Kidney epithelial cell (primary cell): ENCODE measurements at regions not wholly inside any gene's neighbourhood (a gene's known extent, or its start where the extent isn't known, plus 50 kb on each side); places are given as distances from the start of the nearest gene placed in this dataset.

Source experiments
- DNase-seq: peaks from one replicate; pipeline ENCODE4 v3.0.0-alpha.2; 2010; ENCODE audit warnings: low read depth
- H3K27me3 ChIP-seq: 2 replicates; pipeline ENCODE4 v1.6.0; 2011; ENCODE audit warnings: low read length; ENCODE audit not compliant: control insufficient read depth, insufficient read depth
- H3K36me3 ChIP-seq: 2 replicates; pipeline ENCODE4 v1.5.1; 2011; ENCODE audit warnings: low read length; ENCODE audit not compliant: control insufficient read depth, insufficient read depth
- H3K4me3 ChIP-seq: 2 replicates; pipeline ENCODE4 v1.5.1; 2011; ENCODE audit warnings: low read depth, mild to moderate bottlenecking, control low read depth, low read length
- TF ChIP-seq, protein P1 (sequence below): IDR thresholded peaks from 2 replicates; pipeline ENCODE4 v1.5.1; 2011; ENCODE audit warnings: mild to moderate bottlenecking, moderate library complexity, low read length, control low read depth, inconsistent platforms; ENCODE audit not compliant: insufficient read depth, poor library complexity, severe bottlenecking

DNA sequence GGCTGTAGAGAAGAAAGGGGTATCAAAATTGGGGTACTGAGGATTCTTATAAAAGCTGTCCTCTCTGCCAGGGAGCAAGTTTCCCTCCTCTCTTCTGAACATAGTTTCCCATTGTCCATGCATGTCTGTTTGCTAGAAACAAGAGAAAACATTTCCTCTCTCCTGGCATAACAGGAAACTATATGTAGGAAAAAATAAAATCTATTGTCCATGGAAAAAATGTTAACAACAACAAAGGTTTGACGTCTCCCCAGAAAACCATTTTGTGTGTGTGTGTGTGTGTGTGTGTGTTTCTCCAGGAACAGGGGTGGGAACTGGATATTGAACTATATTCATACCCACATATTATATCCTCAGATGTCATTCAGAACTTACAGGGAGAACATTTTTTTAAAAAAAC is 107.2 kb downstream of the GASK1B start:
- no peak for DNase-seq
- H3K4me3 ChIP-seq = no peak overlapping the region
- no peaks in the 10 kb centered on the region for H3K27me3 ChIP-seq
- H3K36me3 ChIP-seq = no peaks in the 10 kb centered on the region
- TF ChIP-seq, protein P1, sequence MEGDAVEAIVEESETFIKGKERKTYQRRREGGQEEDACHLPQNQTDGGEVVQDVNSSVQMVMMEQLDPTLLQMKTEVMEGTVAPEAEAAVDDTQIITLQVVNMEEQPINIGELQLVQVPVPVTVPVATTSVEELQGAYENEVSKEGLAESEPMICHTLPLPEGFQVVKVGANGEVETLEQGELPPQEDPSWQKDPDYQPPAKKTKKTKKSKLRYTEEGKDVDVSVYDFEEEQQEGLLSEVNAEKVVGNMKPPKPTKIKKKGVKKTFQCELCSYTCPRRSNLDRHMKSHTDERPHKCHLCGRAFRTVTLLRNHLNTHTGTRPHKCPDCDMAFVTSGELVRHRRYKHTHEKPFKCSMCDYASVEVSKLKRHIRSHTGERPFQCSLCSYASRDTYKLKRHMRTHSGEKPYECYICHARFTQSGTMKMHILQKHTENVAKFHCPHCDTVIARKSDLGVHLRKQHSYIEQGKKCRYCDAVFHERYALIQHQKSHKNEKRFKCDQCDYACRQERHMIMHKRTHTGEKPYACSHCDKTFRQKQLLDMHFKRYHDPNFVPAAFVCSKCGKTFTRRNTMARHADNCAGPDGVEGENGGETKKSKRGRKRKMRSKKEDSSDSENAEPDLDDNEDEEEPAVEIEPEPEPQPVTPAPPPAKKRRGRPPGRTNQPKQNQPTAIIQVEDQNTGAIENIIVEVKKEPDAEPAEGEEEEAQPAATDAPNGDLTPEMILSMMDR = no peak

DNA sequence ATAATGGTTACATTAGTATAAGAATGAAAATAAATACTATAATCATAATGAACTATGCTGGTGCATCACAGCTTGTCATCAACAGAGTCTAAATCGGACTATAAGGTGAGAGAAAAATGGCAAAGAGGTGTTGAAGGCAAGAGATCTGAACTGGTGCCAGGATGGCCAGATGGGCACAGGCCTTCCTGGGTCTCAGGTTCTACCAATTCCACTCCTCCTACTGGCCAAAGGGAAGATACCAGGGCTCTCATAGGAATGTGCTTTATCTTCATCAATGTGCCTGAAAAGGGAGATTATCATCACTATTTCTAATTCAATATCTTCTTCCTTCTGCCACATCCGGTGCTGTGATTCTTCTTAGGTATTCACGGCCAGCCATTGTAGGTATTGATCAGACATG is 107.6 kb downstream of the GASK1B start:
- no peak for DNase-seq
- H3K4me3 ChIP-seq = no peak overlapping the region
- no peaks in the 10 kb centered on the region for H3K36me3 ChIP-seq
- TF ChIP-seq, protein P1 = no peak
- H3K27me3 ChIP-seq = no peaks in the 10 kb centered on the region

DNA sequence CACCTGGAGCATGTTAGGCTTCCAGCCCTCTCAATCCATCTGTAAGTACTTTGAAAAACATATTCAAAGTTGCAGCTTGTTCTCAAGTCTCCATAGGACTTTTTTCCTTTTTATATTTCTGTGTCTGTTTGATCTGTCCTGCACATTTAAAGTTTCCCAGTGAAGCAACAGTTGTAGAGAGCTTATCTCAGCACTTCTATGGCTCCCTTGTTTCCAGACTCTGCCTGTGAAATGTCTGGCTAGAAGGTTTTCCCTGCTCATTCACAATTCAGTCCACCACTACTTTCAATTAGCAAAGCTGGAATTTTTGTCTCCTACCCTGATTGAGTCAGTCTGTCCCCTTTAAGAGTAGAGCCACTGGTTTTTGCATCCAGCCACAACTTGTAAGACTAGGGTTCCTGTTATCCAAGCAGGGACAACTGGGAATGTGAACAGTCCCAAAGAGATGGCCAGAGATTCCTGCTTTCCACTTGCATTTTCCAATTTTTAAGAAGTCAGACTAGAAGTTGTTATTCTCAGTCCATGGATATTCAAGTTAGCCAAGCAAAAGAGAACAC is 116.1 kb downstream of the GASK1B start:
- Histone ChIP-seq H3K4me3 (no peak overlapping the region), H3K36me3 (no peaks in the 10 kb centered on the region), H3K27me3 (no peaks in the 10 kb centered on the region)
- no peak for DNase-seq
- TF ChIP-seq, protein P1 = no peak

DNA sequence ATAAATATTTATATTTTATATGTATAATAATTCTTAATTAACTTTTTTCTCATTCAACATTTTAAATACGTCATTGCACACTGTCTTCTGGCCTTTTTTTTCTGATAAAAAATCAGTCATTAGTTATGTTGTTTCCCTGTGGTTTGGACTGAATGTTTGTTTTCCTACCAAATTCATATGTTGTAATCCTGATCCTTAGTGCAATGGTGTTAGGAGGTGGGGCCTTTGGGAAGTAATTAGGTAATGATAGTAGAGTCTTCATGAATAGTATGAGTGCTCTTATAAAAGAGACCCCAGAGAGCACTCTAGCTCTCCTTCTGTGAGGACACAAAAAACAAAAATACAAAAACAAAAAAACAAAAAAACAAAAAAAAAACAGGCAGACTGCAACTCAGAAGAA is 117.2 kb downstream of the GASK1B start:
- TF ChIP-seq, protein P1 = no peak
- Histone ChIP-seq H3K27me3 (no peaks in the 10 kb centered on the region), H3K4me3 (no peak overlapping the region), H3K36me3 (no peaks in the 10 kb centered on the region)
- no peak for DNase-seq

DNA sequence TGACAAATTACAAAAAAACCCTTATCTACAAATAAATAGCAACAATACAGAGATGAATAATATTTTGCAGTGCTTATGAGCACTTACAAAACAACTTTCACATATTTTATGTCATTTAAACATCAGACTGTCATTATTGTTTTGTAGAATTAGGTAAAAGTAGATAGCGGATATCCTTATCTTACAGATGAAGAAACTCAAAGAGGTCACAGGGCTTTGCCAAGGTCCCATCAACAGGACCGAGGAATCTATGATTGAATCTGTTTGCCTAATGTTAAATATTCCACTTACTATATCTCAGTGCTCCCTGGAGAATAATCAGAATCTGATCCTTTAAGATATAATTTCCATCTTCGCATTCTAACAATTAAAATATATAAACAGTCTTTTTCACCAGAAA is 119.0 kb downstream of the GASK1B start:
- H3K27me3 ChIP-seq = no peaks in the 10 kb centered on the region
- TF ChIP-seq, protein P1 = no peak
- H3K4me3 ChIP-seq = no peak overlapping the region
- no peak for DNase-seq
- H3K36me3 ChIP-seq = no peaks in the 10 kb centered on the region

DNA sequence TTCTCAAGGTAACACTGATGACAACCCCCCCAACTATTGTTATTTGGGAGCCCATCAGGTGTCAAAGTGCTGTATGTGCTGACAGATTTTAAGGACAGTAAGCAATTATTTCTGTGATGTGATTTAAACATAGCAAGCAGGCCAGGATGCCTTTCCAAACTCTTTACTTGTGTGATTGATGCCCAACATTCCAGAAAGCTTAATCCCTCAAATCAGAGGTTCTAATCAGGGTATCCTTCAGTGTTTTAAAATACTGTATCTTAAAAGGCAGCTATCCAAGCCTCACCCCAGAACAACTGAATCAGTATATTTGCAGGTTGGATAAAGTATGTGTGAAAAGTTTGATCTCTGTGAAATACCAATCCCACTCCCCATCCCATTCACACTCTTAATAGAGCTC is 119.7 kb downstream of the GASK1B start:
- Histone ChIP-seq H3K36me3 (no peaks in the 10 kb centered on the region), H3K27me3 (no peaks in the 10 kb centered on the region), H3K4me3 (no peak overlapping the region)
- DNase-seq = no peak
- TF ChIP-seq, protein P1 = no peak
